ENCODE measurements at regions not wholly inside any gene's neighbourhood (a gene's known extent, or its start where the extent isn't known, plus 50 kb on each side); places are given as distances from the start of the nearest gene placed in this dataset.
A peak's percentile ranks its signal among the peaks of the same experiment; 100 is the strongest.
"Not testable (repeated sequence)": the region's sequence is repeated elsewhere in the genome, so short reads cannot be mapped to it uniquely, and the experiment has no call there.

DNA sequence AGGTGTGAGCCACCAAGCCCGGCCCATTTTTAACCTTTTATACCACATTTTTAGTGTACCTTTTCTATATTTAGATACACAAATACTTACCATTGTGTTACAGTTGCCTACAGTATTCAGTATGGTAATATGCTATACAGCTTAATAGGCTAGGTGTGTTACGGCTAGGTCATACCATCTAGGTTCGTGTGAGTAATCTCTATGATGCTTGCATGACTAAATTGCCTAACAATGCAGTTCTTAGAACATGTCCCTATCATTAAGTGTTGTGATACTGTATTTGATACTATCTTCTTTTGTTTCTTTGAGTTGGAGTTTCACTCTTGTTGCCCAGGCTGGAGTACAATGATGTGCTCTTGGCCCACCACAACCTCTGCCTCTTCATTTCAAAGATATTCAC, 387.7 kb upstream of the SASH1 start:
- Histone ChIP-seq H3K27ac (ENCODE audit: low read depth, low read length) (no peak overlapping the region), H3K4me1 (ENCODE audit: control insufficient read depth, insufficient read depth, low read length) (peaks cover 2% of the 10 kb centered on the region), H3K9ac (ENCODE audit: low read length) (no peak overlapping the region), H3K36me3 (ENCODE audit: control insufficient read depth, insufficient read depth, low read length) (no peaks in the 10 kb centered on the region), H3K27me3 (ENCODE audit: control insufficient read depth, insufficient read depth, low read length) (no peaks in the 10 kb centered on the region), H3K4me3 (ENCODE audit: low read length) (no peak overlapping the region)

GRCh38 chr6:147958683-147959082, 384.0 kb upstream of the SASH1 start:
- Histone ChIP-seq H3K4me1 (ENCODE audit: control insufficient read depth, insufficient read depth, low read length) (peaks cover 2% of the 10 kb centered on the region), H3K4me3 (ENCODE audit: low read length) (no peak overlapping the region), H3K27me3 (ENCODE audit: control insufficient read depth, insufficient read depth, low read length) (no peaks in the 10 kb centered on the region), H3K36me3 (ENCODE audit: control insufficient read depth, insufficient read depth, low read length) (no peaks in the 10 kb centered on the region), H3K27ac (ENCODE audit: low read depth, low read length) (no peak overlapping the region), H3K9ac (ENCODE audit: low read length) (no peak overlapping the region)

GRCh38 chr6:147961481-147962141, 381.0 kb upstream of the SASH1 start:
- no peaks in the 10 kb centered on the region for H3K27me3 ChIP-seq (ENCODE audit: control insufficient read depth, insufficient read depth, low read length)
- no peaks in the 10 kb centered on the region for H3K36me3 ChIP-seq (ENCODE audit: control insufficient read depth, insufficient read depth, low read length)
- no peak overlapping the region for H3K4me3 ChIP-seq (ENCODE audit: low read length)
- H3K27ac ChIP-seq (ENCODE audit: low read depth, low read length): no peak overlapping the region
- H3K4me1 ChIP-seq (ENCODE audit: control insufficient read depth, insufficient read depth, low read length): peaks cover 2% of the 10 kb centered on the region
- no peak overlapping the region for H3K9ac ChIP-seq (ENCODE audit: low read length)

GRCh38 chr6:147965448-147965847, 377.2 kb upstream of the SASH1 start:
- H3K36me3 ChIP-seq (ENCODE audit: control insufficient read depth, insufficient read depth, low read length); H3K4me3 ChIP-seq (ENCODE audit: low read length); H3K27ac ChIP-seq (ENCODE audit: low read depth, low read length); H3K27me3 ChIP-seq (ENCODE audit: control insufficient read depth, insufficient read depth, low read length); H3K9ac ChIP-seq (ENCODE audit: low read length); H3K4me1 ChIP-seq (ENCODE audit: control insufficient read depth, insufficient read depth, low read length): not testable (repeated sequence)

- Histone ChIP-seq H3K36me3 (ENCODE audit: control insufficient read depth, insufficient read depth, low read length) (no peaks in the 10 kb centered on the region), H3K9ac (ENCODE audit: low read length) (no peak overlapping the region), H3K27me3 (ENCODE audit: control insufficient read depth, insufficient read depth, low read length) (no peaks in the 10 kb centered on the region), H3K4me1 (ENCODE audit: control insufficient read depth, insufficient read depth, low read length) (no peaks in the 10 kb centered on the region), H3K27ac (ENCODE audit: low read depth, low read length) (no peak overlapping the region), H3K4me3 (ENCODE audit: low read length) (no peak overlapping the region)
These were observed 371.7 kb upstream of the SASH1 start for GRCh38 chr6:147970970-147971369.

DNA sequence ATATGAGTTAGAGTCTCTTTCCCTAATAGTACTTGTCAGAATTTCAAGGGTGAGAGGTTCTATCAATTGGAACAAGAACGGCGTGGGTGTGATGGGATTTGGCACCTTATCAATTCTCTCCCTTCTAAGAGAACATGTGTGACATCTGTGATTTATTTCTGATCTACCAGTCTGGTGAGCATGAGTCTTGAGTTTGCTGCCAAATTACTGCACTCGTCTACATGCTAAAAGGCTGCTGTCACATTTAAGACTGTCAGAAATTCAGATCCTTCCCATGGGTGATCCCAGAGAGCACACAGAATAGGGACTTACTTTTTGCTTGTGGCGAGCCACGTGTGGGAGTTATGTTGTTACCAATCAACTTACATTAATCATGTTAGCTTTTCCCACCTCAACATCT, 370.2 kb upstream of the SASH1 start:
- no peak overlapping the region for H3K4me3 ChIP-seq (ENCODE audit: low read length)
- no peaks in the 10 kb centered on the region for H3K36me3 ChIP-seq (ENCODE audit: control insufficient read depth, insufficient read depth, low read length)
- no peak overlapping the region for H3K9ac ChIP-seq (ENCODE audit: low read length)
- H3K27ac ChIP-seq (ENCODE audit: low read depth, low read length): no peak overlapping the region
- no peaks in the 10 kb centered on the region for H3K27me3 ChIP-seq (ENCODE audit: control insufficient read depth, insufficient read depth, low read length)
- H3K4me1 ChIP-seq (ENCODE audit: control insufficient read depth, insufficient read depth, low read length): no peaks in the 10 kb centered on the region

GRCh38 chr6:147973806-147974205, 368.8 kb upstream of the SASH1 start:
- H3K36me3 ChIP-seq (ENCODE audit: control insufficient read depth, insufficient read depth, low read length): no peaks in the 10 kb centered on the region
- H3K27ac ChIP-seq (ENCODE audit: low read depth, low read length): no peak overlapping the region
- no peaks in the 10 kb centered on the region for H3K27me3 ChIP-seq (ENCODE audit: control insufficient read depth, insufficient read depth, low read length)
- H3K4me3 ChIP-seq (ENCODE audit: low read length): no peak overlapping the region
- no peak overlapping the region for H3K9ac ChIP-seq (ENCODE audit: low read length)
- H3K4me1 ChIP-seq (ENCODE audit: control insufficient read depth, insufficient read depth, low read length): no peaks in the 10 kb centered on the region

- no peak overlapping the region for H3K4me3 ChIP-seq (ENCODE audit: low read length)
- H3K27ac ChIP-seq (ENCODE audit: low read depth, low read length): no peak overlapping the region
- no peaks in the 10 kb centered on the region for H3K27me3 ChIP-seq (ENCODE audit: control insufficient read depth, insufficient read depth, low read length)
- H3K4me1 ChIP-seq (ENCODE audit: control insufficient read depth, insufficient read depth, low read length): no peaks in the 10 kb centered on the region
- H3K9ac ChIP-seq (ENCODE audit: low read length): no peak overlapping the region
- no peaks in the 10 kb centered on the region for H3K36me3 ChIP-seq (ENCODE audit: control insufficient read depth, insufficient read depth, low read length)
These were observed 368.3 kb upstream of the SASH1 start for GRCh38 chr6:147974376-147974775.

GRCh38 chr6:147977851-147978465, 364.7 kb upstream of the SASH1 start:
- H3K4me1 ChIP-seq (ENCODE audit: control insufficient read depth, insufficient read depth, low read length): no peaks in the 10 kb centered on the region
- H3K27me3 ChIP-seq (ENCODE audit: control insufficient read depth, insufficient read depth, low read length): no peaks in the 10 kb centered on the region
- H3K27ac ChIP-seq (ENCODE audit: low read depth, low read length): no peak overlapping the region
- no peak overlapping the region for H3K4me3 ChIP-seq (ENCODE audit: low read length)
- no peaks in the 10 kb centered on the region for H3K36me3 ChIP-seq (ENCODE audit: control insufficient read depth, insufficient read depth, low read length)
- no peak overlapping the region for H3K9ac ChIP-seq (ENCODE audit: low read length)

DNA sequence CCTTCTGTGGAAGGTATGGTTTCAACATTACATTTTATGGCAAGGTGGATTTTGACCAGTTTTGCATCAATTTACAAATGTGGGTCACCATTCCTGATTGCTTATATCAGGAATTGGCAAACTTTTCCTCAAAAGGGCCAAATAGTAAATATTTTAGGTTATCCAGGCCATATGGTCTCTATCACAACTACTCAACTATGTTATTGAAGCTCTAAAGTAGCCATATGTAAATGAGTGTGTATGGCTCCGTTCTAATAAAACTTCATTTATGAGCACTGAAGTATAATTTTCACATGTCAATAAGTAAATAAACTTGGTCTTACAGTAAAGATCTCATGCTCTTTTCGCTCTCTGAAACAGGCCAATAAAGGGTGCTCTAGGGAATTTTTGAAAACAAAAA, 362.7 kb upstream of the SASH1 start:
- H3K27ac ChIP-seq (ENCODE audit: low read depth, low read length): no peak overlapping the region
- H3K4me3 ChIP-seq (ENCODE audit: low read length): no peak overlapping the region
- no peaks in the 10 kb centered on the region for H3K27me3 ChIP-seq (ENCODE audit: control insufficient read depth, insufficient read depth, low read length)

GRCh38 chr6:147983581-147984366, 358.9 kb upstream of the SASH1 start:
- no peak overlapping the region for H3K4me3 ChIP-seq (ENCODE audit: low read length)

More for the DNA sequence above, 362.7 kb upstream of the SASH1 start:
- no peaks in the 10 kb centered on the region for H3K36me3 ChIP-seq (ENCODE audit: control insufficient read depth, insufficient read depth, low read length)
- H3K4me1 ChIP-seq (ENCODE audit: control insufficient read depth, insufficient read depth, low read length): no peaks in the 10 kb centered on the region
- no peak overlapping the region for H3K9ac ChIP-seq (ENCODE audit: low read length)

DNA sequence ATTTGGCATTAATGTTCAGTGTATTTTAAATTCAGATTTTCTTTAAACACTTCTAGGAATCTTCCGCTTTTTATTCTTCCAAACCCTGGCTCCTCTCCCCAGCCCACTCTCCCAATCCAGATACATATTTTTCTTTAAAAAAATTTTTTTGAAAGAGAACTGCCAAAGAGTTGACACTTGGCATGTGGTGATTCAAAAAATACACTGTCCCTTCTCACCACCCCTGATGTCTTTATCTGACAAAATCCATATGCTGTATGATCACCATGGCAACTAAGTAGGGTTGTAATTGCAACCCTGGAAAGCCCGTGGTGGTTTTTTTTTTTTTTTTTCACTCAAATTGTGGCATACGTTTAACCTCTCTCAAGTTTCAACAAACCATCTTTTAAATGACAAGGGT, 355.8 kb upstream of the SASH1 start:
- no peak overlapping the region for H3K9ac ChIP-seq (ENCODE audit: low read length)
- H3K4me3 ChIP-seq (ENCODE audit: low read length): no peak overlapping the region
- no peaks in the 10 kb centered on the region for H3K36me3 ChIP-seq (ENCODE audit: control insufficient read depth, insufficient read depth, low read length)
- no peaks in the 10 kb centered on the region for H3K4me1 ChIP-seq (ENCODE audit: control insufficient read depth, insufficient read depth, low read length)
- no peak overlapping the region for H3K27ac ChIP-seq (ENCODE audit: low read depth, low read length)
- no peaks in the 10 kb centered on the region for H3K27me3 ChIP-seq (ENCODE audit: control insufficient read depth, insufficient read depth, low read length)

More at GRCh38 chr6:147983581-147984366, 358.9 kb upstream of the SASH1 start:
- Histone ChIP-seq H3K9ac (ENCODE audit: low read length) (no peak overlapping the region), H3K27me3 (ENCODE audit: control insufficient read depth, insufficient read depth, low read length) (no peaks in the 10 kb centered on the region), H3K4me1 (ENCODE audit: control insufficient read depth, insufficient read depth, low read length) (no peaks in the 10 kb centered on the region), H3K36me3 (ENCODE audit: control insufficient read depth, insufficient read depth, low read length) (no peaks in the 10 kb centered on the region), H3K27ac (ENCODE audit: low read depth, low read length) (peak overlapping the region; percentile 25)

Data from rectal smooth muscle tissue (tissue), 1 donor.